IMR-90 (cell line): ENCODE measurements at regions not wholly inside any gene's neighbourhood (a gene's known extent, or its start where the extent isn't known, plus 50 kb on each side); places are given as distances from the start of the nearest gene placed in this dataset.

ENCODE experiments used
- ATAC-seq: fragments of 200-7000 bp; cut with Tn5 transposase; 2 replicates; pipeline ENCODE4 v1.9.1; 2020; ENCODE audit warnings: low read depth, mild to moderate bottlenecking, moderate library complexity
- BruUV-seq: library from RNA; stranded (reverse); fragments of 400-500 nt; replicated peaks from 2 replicates; lab custom pipeline; 2021; lab: Mats Ljungman, UMichigan
- CTCF ChIA-PET: fragments of 300-600 bp; formaldehyde crosslinking; extraction: SDS; loops from one replicate; lab custom pipeline; 2021; ENCODE audit warnings: antibody characterized with exemption; lab: Yijun Ruan, JAX
- POLR2A ChIA-PET: fragments of 300-600 bp; sonication (Branson Sonifier 250); formaldehyde crosslinking; loops from one replicate; lab custom pipeline; 2022; ENCODE audit warnings: antibody characterized with exemption; ENCODE audit not compliant: unreplicated experiment; lab: Charles Lee
- DNase-seq: peaks from one replicate; pipeline ENCODE4 v3.0.0; 2013
- H2AFZ ChIP-seq: replicated peaks from 2 replicates; pipeline ENCODE3; 2013; ENCODE audit warnings: low read length, mild to moderate bottlenecking; ENCODE audit not compliant: poor library complexity
- H2AK5ac ChIP-seq: 2 replicates; pipeline ENCODE4 v1.6.1; 2013; ENCODE audit warnings: low read depth, low read length, inconsistent platforms
- H2AK9ac ChIP-seq: replicated peaks from 2 replicates; pipeline ENCODE3; 2013; ENCODE audit warnings: mild to moderate bottlenecking, low read depth, low read length, moderate library complexity; ENCODE audit not compliant: poor library complexity
- H2BK120ac ChIP-seq: 2 replicates; pipeline ENCODE4 v1.6.1; 2013; ENCODE audit warnings: low read depth, low read length, inconsistent platforms
- H2BK15ac ChIP-seq: 3 replicates; pipeline ENCODE4 v1.6.1; 2013; ENCODE audit warnings: low read depth, low read length, inconsistent platforms
- H2BK20ac ChIP-seq: 2 replicates; pipeline ENCODE4 v1.6.1; 2013; ENCODE audit warnings: low read depth, mild to moderate bottlenecking, inconsistent platforms, low read length, moderate library complexity
- H2BK5ac ChIP-seq: 2 replicates; pipeline ENCODE4 v1.6.1; 2013; ENCODE audit warnings: mild to moderate bottlenecking, low read depth, low read length, inconsistent platforms; ENCODE audit not compliant: poor library complexity, severe bottlenecking
- H3K14ac ChIP-seq: replicated peaks from 2 replicates; pipeline ENCODE4 v1.6.1; 2013; ENCODE audit warnings: low read depth, low read length, inconsistent platforms
- H3K18ac ChIP-seq: 2 replicates; pipeline ENCODE4 v1.6.1; 2013; ENCODE audit warnings: low read depth, low read length, control low read depth
- H3K23ac ChIP-seq: 2 replicates; pipeline ENCODE4 v1.6.1; 2013; ENCODE audit warnings: low read depth, low read length, inconsistent platforms
- H3K27ac ChIP-seq: 2 replicates; pipeline ENCODE4 v1.5.1; 2013; ENCODE audit warnings: mild to moderate bottlenecking, control low read depth, low read length; ENCODE audit not compliant: insufficient read depth
- H3K27me3 ChIP-seq: 2 replicates; pipeline ENCODE4 v1.6.1; 2013; ENCODE audit warnings: low read length; ENCODE audit not compliant: control insufficient read depth, insufficient read depth
- H3K36me3 ChIP-seq: 2 replicates; pipeline ENCODE4 v1.6.1; 2013; ENCODE audit warnings: low read length, mixed read lengths; ENCODE audit not compliant: control insufficient read depth, insufficient read depth
- H3K4ac ChIP-seq: 2 replicates; pipeline ENCODE4 v1.6.1; 2013; ENCODE audit warnings: low read depth, low read length, inconsistent platforms
- H3K4me1 ChIP-seq: 2 replicates; pipeline ENCODE4 v1.6.1; 2013; ENCODE audit warnings: low read length, mixed read lengths; ENCODE audit not compliant: control insufficient read depth, insufficient read depth
- H3K4me2 ChIP-seq: 2 replicates; pipeline ENCODE4 v1.6.1; 2013; ENCODE audit warnings: low read depth, mild to moderate bottlenecking, control low read depth, low read length, moderate library complexity
- H3K4me3 ChIP-seq: 2 replicates; pipeline ENCODE4 v1.5.1; 2013; ENCODE audit warnings: low read depth, mild to moderate bottlenecking, control low read depth, low read length, moderate library complexity; ENCODE audit not compliant: insufficient read depth
- H3K56ac ChIP-seq: 2 replicates; pipeline ENCODE4 v1.6.1; 2013; ENCODE audit warnings: low read length, inconsistent platforms; ENCODE audit not compliant: insufficient read depth; ENCODE audit errors: extremely low read depth
- H3K79me1 ChIP-seq, 2 experiments: 2 replicates each; pipeline ENCODE4 v1.6.1; 2013; ENCODE audit warnings: low read length in 2 of 2, inconsistent platforms in 1 of 2, low read depth in 1 of 2
- H3K9ac ChIP-seq: 2 replicates; pipeline ENCODE4 v1.6.1; 2013; ENCODE audit warnings: low read depth, low read length, control low read depth
- H3K9me1 ChIP-seq: 2 replicates; pipeline ENCODE4 v1.6.1; 2013; ENCODE audit warnings: low read length, inconsistent platforms; ENCODE audit not compliant: insufficient read depth
- H3K9me3 ChIP-seq: 2 replicates; pipeline ENCODE4 v1.6.1; 2013; ENCODE audit warnings: low read length; ENCODE audit not compliant: control insufficient read depth, insufficient read depth
- H4K20me1 ChIP-seq: 2 replicates; pipeline ENCODE4 v1.6.1; 2013; ENCODE audit warnings: low read length, inconsistent platforms; ENCODE audit not compliant: insufficient read depth
- H4K5ac ChIP-seq: 2 replicates; pipeline ENCODE4 v1.6.1; 2013; ENCODE audit warnings: mild to moderate bottlenecking, low read depth, low read length, control low read depth
- H4K8ac ChIP-seq, 2 experiments: 2 replicates each; pipeline ENCODE4 v1.6.1; 2013; ENCODE audit warnings: low read depth in 2 of 2, low read length in 2 of 2, control low read depth in 1 of 2, inconsistent platforms in 1 of 2
- H4K91ac ChIP-seq: 2 replicates; pipeline ENCODE4 v1.6.1; 2013; ENCODE audit warnings: low read depth, low read length, inconsistent platforms; ENCODE audit not compliant: insufficient read depth
- BHLHE40 ChIP-seq: fragments of 150-350 bp; IDR thresholded peaks from 2 replicates; pipeline ENCODE4 v1.6.1; 2016; ENCODE audit warnings: mild to moderate bottlenecking, low read depth, low read length
- CEBPB ChIP-seq: IDR thresholded peaks from 2 replicates; pipeline ENCODE4 v1.6.1; 2012; ENCODE audit warnings: low read depth, low read length, improper control_type of control experiment
- CHD1 ChIP-seq: IDR thresholded peaks from 2 replicates; pipeline ENCODE4 v1.6.1; 2012; ENCODE audit warnings: low read depth, low read length, improper control_type of control experiment
- CTCF ChIP-seq: conservative IDR thresholded peaks from 2 replicates; pipeline ENCODE4 v1.5.1; 2012; ENCODE audit warnings: mild to moderate bottlenecking, low read depth, low read length, improper control_type of control experiment
- FOS ChIP-seq: fragments of 150-350 bp; IDR thresholded peaks from 2 replicates; pipeline ENCODE4 v1.6.1; 2016; ENCODE audit warnings: low read depth, low read length
- MAFK ChIP-seq: IDR thresholded peaks from 2 replicates; pipeline ENCODE4 v1.6.1; 2012; ENCODE audit warnings: low read depth, low read length, improper control_type of control experiment
- MAZ ChIP-seq: IDR thresholded peaks from 2 replicates; pipeline ENCODE4 v1.6.1; 2012; ENCODE audit warnings: low read depth, mild to moderate bottlenecking, low read length, improper control_type of control experiment, moderate library complexity, borderline replicate concordance
- MXI1 ChIP-seq: IDR thresholded peaks from 2 replicates; pipeline ENCODE4 v1.6.1; 2012; ENCODE audit warnings: low read depth, mild to moderate bottlenecking, low read length, moderate library complexity, borderline replicate concordance
- NFE2L2 ChIP-seq: fragments of 150-350 bp; IDR thresholded peaks from 2 replicates; pipeline ENCODE4 v1.6.1; 2016; ENCODE audit warnings: low read depth, mild to moderate bottlenecking, low read length
- POLR2A ChIP-seq: IDR thresholded peaks from 2 replicates; pipeline ENCODE4 v1.6.1; 2012; ENCODE audit warnings: mild to moderate bottlenecking, low read depth, low read length
- RAD21 ChIP-seq: IDR thresholded peaks from 2 replicates; pipeline ENCODE4 v1.6.1; 2012; ENCODE audit warnings: low read length, improper control_type of control experiment
- RCOR1 ChIP-seq: IDR thresholded peaks from 2 replicates; pipeline ENCODE4 v1.6.1; 2012; ENCODE audit warnings: mild to moderate bottlenecking, low read length, improper control_type of control experiment; ENCODE audit not compliant: insufficient replicate concordance
- RFX5 ChIP-seq: IDR thresholded peaks from 2 replicates; pipeline ENCODE4 v1.8.0; 2012; ENCODE audit warnings: low read depth, mild to moderate bottlenecking, low read length, moderate library complexity
- SMC3 ChIP-seq: fragments of 150-350 bp; IDR thresholded peaks from 2 replicates; pipeline ENCODE4 v1.6.1; 2016; ENCODE audit warnings: low read depth, mild to moderate bottlenecking, antibody characterized with exemption, low read length, moderate library complexity
- WGBS, 2 experiments: methylation state at CpG; one replicate each; pipeline versions ENCODE4 v1.1.5 to v1.1.7; 2013; ENCODE audit warnings: missing lambda C conversion rate in 2 of 2; ENCODE audit not compliant: insufficient read length in 1 of 2; ENCODE audit errors: extremely low coverage in 2 of 2; 5-methylcytosine and 5-hydroxymethylcytosine counted together
- dilution Hi-C: fragments of 300-500 bp; cut with HindIII; formaldehyde crosslinking; loops from one replicate; pipeline ENCODE4 v1.14.3; 2018; ENCODE audit warnings: low sequenced_read_pairs; ENCODE audit not compliant: unreplicated experiment
- in situ Hi-C: fragments of 300-500 bp; cut with MboI; formaldehyde crosslinking; loops from 3 replicates; pipeline ENCODE4 v1.14.3; 2019; ENCODE audit warnings: low sequenced_read_pairs, inconsistent platforms, mixed read lengths
- intact Hi-C: fragments of 100-400 bp; cut with micrococcal nuclease; formaldehyde crosslinking; loops from 2 replicates; pipeline ENCODE4 v1.10.0; 2022
- TF ChIP-seq, protein P1 (sequence below): fragments of 150-350 bp; IDR thresholded peaks from 2 replicates; pipeline ENCODE4 v1.6.1; 2017; ENCODE audit warnings: mild to moderate bottlenecking, antibody characterized with exemption, low read length, low read depth
- TF ChIP-seq, protein P2 (sequence below): fragments of 150-350 bp; IDR thresholded peaks from 2 replicates; pipeline ENCODE4 v1.6.1; 2016; ENCODE audit warnings: low read depth, mild to moderate bottlenecking, low read length, moderate library complexity, borderline replicate concordance

- no peak overlapping the region for H3K23ac ChIP-seq
- H3K56ac ChIP-seq: no peak overlapping the region
- BruUV-seq: no TSS peak
- no peak for ATAC-seq
- H3K27me3 ChIP-seq: no peaks in the 10 kb centered on the region
- ChIA-PET CTCF (no interaction called here), POLR2A (no interaction called here)
- H3K18ac ChIP-seq: no peak overlapping the region
- no peak overlapping the region for H2BK120ac ChIP-seq
- intact Hi-C loops (no loop called here), in situ Hi-C loops (no loop called here), dilution Hi-C loops (no loop called here)
- no peak overlapping the region for H2AK9ac ChIP-seq
- H2AFZ ChIP-seq: no peak overlapping the region
- no peak overlapping the region for H4K5ac ChIP-seq
- no peak overlapping the region for H2AK5ac ChIP-seq
- H3K4me3 ChIP-seq: no peak overlapping the region
- H3K79me1 ChIP-seq: no peaks in the 10 kb centered on the region; a peak in 1 of 4 replicates
- 0 out of 2 replicates have a peak, but pooled peaks cover 2% of the 10 kb centered on the region for H3K4me1 ChIP-seq
- H3K9me1 ChIP-seq: no peaks in the 10 kb centered on the region
- no peak overlapping the region for H3K9ac ChIP-seq
- H3K9me3 ChIP-seq: no peaks in the 10 kb centered on the region
- H3K27ac ChIP-seq: no peak overlapping the region
- no peak overlapping the region for H4K91ac ChIP-seq
- no peak for DNase-seq
- H3K36me3 ChIP-seq: no peaks in the 10 kb centered on the region
- H3K14ac ChIP-seq: no peak overlapping the region
- H2BK15ac ChIP-seq: no peak overlapping the region
- H2BK5ac ChIP-seq: no peak overlapping the region
- no peak overlapping the region for H3K4me2 ChIP-seq
- TF ChIP-seq RAD21: no peak
- TF ChIP-seq RFX5: no peak
- no peak for TF ChIP-seq NFE2L2
- no peak for TF ChIP-seq CTCF
- no peak for TF ChIP-seq CEBPB
- no peak for TF ChIP-seq CHD1
- no peak for TF ChIP-seq BHLHE40
- TF ChIP-seq MXI1: no peak
- no peak for TF ChIP-seq POLR2A
- TF ChIP-seq RCOR1: no peak
- no peak for TF ChIP-seq SMC3
- TF ChIP-seq MAFK: no peak
- TF ChIP-seq, protein P1, sequence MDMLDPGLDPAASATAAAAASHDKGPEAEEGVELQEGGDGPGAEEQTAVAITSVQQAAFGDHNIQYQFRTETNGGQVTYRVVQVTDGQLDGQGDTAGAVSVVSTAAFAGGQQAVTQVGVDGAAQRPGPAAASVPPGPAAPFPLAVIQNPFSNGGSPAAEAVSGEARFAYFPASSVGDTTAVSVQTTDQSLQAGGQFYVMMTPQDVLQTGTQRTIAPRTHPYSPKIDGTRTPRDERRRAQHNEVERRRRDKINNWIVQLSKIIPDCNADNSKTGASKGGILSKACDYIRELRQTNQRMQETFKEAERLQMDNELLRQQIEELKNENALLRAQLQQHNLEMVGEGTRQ: no peak
- no peak for TF ChIP-seq FOS
- TF ChIP-seq, protein P2, sequence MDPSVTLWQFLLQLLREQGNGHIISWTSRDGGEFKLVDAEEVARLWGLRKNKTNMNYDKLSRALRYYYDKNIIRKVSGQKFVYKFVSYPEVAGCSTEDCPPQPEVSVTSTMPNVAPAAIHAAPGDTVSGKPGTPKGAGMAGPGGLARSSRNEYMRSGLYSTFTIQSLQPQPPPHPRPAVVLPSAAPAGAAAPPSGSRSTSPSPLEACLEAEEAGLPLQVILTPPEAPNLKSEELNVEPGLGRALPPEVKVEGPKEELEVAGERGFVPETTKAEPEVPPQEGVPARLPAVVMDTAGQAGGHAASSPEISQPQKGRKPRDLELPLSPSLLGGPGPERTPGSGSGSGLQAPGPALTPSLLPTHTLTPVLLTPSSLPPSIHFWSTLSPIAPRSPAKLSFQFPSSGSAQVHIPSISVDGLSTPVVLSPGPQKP: no peak
- TF ChIP-seq MAZ: no peak
- no peak overlapping the region for H2BK20ac ChIP-seq
- WGBS, 2 experiments: 100% methylated on average over 1 of the region's 5 CpGs; no CpG with 5 or more reads in 1 of the 2 experiments
- no peak overlapping the region for H3K4ac ChIP-seq
- no peak overlapping the region for H4K8ac ChIP-seq
- H4K20me1 ChIP-seq: no peaks in the 10 kb centered on the region
Observed at GRCh38 chr3:152192936-152193672, 75.6 kb upstream of the MBNL1 start.
